ENCODE measurements at regions not wholly inside any gene's neighbourhood (a gene's known extent, or its start where the extent isn't known, plus 50 kb on each side); places are given as distances from the start of the nearest gene placed in this dataset.

DNA sequence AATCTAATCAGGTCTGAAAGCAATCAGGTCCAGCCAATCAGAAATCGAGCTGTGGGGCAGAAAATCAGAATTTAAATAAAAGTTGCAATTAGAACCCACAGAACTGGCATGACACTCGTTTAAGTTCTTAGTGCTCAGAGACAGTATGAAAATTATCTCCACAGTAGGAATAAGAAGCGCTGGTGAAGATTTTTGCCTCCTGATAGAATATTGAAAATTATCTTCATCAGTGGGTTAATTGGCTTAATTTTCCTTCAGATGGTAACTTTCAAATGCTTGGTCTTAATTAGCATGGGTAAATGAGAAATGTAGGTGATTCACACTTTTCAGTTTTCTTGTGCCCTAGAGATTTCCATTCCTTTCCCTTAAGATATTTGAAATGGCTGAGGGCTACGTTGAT is 109.1 kb upstream of the MDFIC2 start:
- DNase-seq (ENCODE audit: extremely low read depth, low read depth, low spot score) = no peak

DNA sequence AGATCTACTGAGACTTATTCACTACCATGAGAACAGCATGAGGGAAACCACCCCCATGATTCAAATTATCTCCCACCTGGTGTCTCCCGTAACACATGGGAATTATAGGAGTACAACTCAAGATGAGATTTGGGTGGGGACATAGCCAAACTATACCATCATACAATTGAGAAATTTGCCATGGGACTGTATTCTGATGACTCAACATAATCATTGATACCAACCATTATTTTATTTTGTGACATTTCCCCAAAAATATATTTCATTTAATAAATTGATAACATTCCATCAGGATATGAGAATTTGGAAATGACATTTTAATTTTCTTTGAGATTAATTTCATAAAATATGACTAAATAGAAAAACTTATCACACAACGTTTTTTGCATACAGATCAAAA is 96.6 kb upstream of the MDFIC2 start:
- DNase-seq (ENCODE audit: extremely low read depth, low read depth, low spot score) = no peak

DNA sequence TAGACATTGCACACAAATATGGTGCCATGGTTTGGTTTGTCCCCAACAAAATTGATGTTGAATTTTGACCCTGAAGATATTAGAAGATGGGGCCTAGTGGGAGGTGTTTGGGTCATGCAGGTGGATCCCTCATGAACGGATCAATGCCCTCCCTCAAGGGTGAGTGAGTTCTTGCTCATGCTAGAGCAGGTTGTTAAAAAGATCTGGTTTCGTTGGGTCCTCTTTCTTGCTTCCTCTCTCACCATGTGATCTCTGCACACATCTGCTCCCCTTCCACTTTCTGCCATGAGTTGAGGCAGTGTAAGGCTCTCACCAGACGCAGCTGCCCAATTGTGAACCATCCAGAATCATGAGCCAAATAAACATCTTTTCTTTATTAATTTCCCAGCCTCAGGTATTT is 87.8 kb upstream of the MDFIC2 start:
- DNase-seq (ENCODE audit: extremely low read depth, low read depth, low spot score) = no peak

DNA sequence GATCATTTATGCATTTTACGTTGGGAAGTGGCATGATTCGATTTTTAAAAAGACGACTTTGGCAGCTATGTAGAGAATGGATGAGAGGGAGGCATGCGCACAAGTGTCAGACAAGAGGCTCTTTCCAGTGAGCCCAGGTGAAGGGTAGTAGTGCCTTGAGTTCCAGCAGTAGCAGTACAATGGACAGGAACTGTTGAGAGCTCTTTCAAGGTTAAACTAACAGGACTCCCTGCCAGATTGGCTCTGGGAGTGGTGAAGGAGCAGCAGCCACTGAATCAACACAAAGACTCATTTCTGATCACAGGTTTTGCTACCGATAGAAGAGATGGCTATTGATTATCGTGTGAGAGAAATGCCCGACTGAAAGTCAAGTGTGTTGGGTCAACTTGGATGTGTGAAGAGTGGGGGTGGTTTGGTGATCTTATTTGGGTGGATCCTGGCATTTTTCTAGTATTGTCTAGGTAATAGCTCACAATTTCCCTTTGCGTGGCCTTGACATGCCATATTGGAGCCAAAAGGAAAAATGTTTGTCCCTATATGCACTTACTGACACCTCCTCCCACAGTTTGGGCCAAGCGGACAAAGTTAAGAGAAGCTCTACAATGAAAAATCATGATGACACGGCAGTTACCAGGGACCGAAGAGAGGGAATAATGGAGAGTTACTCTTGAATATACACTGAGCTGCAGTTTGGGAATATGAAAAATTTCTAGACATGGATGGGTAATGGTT is 81.6 kb upstream of the MDFIC2 start:
- no peak for DNase-seq (ENCODE audit: extremely low read depth, low read depth, low spot score)

DNA sequence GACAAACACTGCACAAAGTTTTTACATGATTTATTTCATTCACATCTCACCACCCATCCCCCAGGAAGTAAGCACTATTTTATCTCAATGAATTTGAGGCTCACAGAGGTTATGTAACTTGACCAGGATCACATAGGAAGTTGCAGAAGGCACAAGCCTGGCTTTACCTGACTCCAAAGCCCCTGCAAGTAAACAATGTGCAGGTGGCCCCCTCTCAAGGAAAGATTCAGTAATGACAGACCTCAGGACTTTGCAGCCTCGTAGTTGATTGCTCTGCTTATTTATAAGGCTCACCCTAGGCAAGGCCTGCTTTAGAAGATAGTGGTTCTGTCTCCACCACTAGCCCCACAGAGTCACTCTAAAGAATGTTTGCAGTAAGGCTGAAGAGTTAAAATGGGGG is 79.8 kb upstream of the MDFIC2 start:
- DNase-seq (ENCODE audit: extremely low read depth, low read depth, low spot score) = no peak

DNA sequence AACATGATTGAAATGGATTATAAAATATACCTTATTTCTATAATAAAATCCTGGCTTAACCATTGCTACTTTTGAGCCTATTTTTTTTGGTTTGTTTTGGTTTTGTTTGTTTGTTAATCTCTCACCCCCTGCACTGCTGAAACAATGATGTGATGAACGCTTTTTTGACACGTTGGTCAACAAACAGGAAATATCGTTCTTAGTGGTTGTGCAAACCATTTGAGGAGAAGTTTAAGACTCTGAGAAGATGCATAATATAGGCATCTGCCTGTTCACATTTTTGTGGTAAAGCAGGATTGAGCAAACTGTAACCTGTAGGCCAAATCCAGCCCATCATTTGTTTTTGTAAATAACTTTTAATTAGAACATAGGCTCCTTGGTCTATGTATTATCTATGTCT is 75.5 kb upstream of the MDFIC2 start:
- DNase-seq (ENCODE audit: extremely low read depth, low read depth, low spot score) = no peak

DNA sequence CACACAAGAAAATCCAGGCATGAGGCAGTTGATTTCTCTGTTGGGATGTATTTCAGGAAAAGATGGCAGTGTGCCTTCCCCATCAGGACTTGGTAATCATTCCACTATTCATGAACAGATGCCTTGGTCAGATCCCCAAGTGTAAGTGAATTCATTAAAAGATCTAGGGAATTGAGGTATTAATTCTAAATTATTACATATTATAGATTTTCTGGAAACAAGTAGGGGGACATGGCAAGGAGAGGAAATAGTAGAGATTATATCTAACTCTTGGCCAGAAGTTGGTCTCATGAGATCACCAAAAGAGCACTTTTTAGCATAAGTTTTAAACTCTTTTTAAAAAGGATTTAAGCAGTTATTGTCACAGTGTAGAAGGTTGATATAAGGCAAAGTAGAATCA is 74.4 kb upstream of the MDFIC2 start:
- no peak for DNase-seq (ENCODE audit: extremely low read depth, low read depth, low spot score)

DNA sequence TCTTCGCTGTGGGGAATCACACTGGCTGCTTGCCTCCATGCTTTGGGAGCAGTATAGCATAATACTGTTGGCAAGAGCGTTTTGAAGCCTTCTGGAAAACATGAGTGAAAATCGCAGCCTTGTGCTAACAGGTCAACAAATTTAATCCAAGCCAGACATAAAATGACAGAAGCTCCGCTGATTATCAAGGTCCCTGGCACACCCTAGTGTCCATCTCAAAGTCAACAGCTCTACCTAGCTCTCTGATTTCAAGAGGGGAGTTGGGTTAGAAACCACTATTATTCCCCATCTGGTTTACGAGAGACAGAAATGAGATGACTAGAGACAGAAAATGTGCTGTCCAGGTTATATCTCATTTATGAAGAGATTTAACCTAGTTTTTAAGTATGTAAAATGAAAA is 73.6 kb upstream of the MDFIC2 start:
- no peak for DNase-seq (ENCODE audit: extremely low read depth, low read depth, low spot score)

DNA sequence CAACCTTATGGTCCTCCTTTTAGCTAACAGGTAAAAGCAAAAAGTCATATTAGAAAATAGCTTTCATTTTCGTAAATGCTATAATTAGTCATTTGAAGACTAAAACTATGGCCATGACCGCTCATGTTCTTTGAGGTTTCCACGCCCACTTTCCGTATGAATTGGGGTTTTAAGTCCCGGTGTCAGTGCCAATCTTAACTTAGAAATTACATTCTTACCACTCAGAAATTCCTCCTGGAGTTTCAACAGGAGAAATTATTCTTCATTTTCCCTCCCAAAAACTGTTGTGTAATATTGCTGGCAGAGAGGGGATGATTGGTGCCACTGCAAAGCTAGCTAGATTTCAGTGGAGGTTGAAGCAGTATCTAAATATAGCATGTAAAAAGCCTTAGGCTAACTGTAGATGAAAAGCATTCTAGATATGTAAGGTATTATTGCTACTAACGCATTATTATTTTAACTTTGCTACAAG is 71.0 kb upstream of the MDFIC2 start:
- no peak for DNase-seq (ENCODE audit: extremely low read depth, low read depth, low spot score)

DNA sequence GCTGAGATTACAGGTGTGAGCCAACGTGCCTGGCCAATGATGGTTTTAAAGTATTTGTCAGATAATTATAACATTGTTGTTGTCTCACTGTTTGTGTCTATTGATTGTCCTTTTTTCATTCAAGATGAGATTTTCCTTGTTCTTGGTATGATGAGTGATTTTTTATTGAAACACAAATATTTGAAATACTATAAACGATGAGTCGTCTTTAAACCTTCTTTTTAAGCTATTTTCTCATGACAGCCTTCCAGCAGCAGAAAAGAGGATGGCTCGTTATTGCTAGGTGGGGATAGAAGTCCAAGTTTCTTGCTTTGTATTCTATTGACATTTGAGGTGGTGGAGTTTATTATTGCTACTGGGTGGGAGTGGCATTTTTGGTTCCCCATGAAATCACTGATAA is 61.7 kb upstream of the MDFIC2 start:
- DNase-seq (ENCODE audit: extremely low read depth, low read depth, low spot score) = no peak

Data from glomerular endothelial cell (primary cell).